GM12875 (cell line): ENCODE measurements at regions not wholly inside any gene's neighbourhood (a gene's known extent, or its start where the extent isn't known, plus 50 kb on each side); places are given as distances from the start of the nearest gene placed in this dataset.

Experiments used
- H3K4me3 ChIP-seq: one replicate; pipeline ENCODE4 v1.5.1; 2011; ENCODE audit warnings: low read depth, low read length, control low read depth
- TF ChIP-seq, protein P1 (sequence below): IDR thresholded peaks from 2 replicates; pipeline ENCODE4 v1.5.1; 2011; ENCODE audit warnings: low read depth, mild to moderate bottlenecking, control low read depth, inconsistent platforms, low read length, moderate library complexity, borderline replicate concordance; ENCODE audit not compliant: insufficient read depth

DNA sequence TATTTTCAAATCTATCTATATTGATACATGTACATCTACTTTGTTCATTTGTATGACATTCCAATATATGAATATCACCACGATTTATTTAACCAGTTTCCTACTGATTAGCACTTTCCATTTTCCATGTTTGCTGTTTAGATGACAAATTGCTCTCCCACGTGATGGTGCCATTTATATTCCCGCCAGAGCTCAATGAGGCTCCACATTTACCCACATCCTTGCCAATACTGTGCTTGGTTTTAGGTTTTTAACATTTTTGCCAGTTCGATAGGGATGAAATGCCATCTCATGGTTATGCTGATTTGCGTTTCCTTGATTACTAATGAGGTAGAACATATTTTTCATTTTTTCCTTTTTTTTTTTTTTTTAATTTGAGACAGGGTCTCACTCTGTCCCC is 86.7 kb upstream of the TRIM2 start:
- H3K4me3 ChIP-seq = no peak overlapping the region
- TF ChIP-seq, protein P1, sequence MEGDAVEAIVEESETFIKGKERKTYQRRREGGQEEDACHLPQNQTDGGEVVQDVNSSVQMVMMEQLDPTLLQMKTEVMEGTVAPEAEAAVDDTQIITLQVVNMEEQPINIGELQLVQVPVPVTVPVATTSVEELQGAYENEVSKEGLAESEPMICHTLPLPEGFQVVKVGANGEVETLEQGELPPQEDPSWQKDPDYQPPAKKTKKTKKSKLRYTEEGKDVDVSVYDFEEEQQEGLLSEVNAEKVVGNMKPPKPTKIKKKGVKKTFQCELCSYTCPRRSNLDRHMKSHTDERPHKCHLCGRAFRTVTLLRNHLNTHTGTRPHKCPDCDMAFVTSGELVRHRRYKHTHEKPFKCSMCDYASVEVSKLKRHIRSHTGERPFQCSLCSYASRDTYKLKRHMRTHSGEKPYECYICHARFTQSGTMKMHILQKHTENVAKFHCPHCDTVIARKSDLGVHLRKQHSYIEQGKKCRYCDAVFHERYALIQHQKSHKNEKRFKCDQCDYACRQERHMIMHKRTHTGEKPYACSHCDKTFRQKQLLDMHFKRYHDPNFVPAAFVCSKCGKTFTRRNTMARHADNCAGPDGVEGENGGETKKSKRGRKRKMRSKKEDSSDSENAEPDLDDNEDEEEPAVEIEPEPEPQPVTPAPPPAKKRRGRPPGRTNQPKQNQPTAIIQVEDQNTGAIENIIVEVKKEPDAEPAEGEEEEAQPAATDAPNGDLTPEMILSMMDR = no peak

GRCh38 chr4:153119626-153120025 is 84.6 kb upstream of the TRIM2 start:
- H3K4me3 ChIP-seq = no peak overlapping the region
- TF ChIP-seq, protein P1 = no peak

- no peak overlapping the region for H3K4me3 ChIP-seq
- TF ChIP-seq, protein P1 = no peak
Observed at GRCh38 chr4:153120235-153120634, 84.0 kb upstream of the TRIM2 start.

- TF ChIP-seq, protein P1 = no peak
Observed at GRCh38 chr4:153122855-153123254, 81.4 kb upstream of the TRIM2 start.

DNA sequence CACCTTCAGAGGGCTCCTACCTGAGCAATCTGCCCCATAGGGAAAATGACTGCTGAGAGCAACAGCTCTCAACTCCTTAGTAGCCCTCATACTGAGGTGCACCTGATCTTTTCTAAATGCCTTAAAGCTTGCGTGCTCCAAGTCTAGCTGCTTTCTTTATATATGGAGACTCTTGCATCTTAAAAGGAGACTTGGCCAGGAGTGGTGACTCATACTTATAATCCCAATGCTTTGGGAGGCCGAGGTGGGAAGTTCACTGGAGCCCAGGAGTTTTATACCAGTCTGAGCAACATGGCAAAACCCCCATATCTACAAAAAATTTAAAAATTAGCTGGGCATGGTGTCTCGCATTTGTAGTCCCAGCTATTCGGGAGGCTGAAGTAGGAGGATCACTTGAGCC is 78.1 kb upstream of the TRIM2 start:
- TF ChIP-seq, protein P1 = no peak

More at GRCh38 chr4:153122855-153123254, 81.4 kb upstream of the TRIM2 start:
- H3K4me3 ChIP-seq = no peak overlapping the region

GRCh38 chr4:153127760-153128494 is 76.3 kb upstream of the TRIM2 start:
- TF ChIP-seq, protein P1 = peak; percentile 60
- H3K4me3 ChIP-seq = no peak overlapping the region

More for the DNA sequence above, 78.1 kb upstream of the TRIM2 start:
- H3K4me3 ChIP-seq = no peak overlapping the region

- TF ChIP-seq, protein P1 = no peak
- no peak overlapping the region for H3K4me3 ChIP-seq
Observed at GRCh38 chr4:153131596-153131995, 72.6 kb upstream of the TRIM2 start.
